Omental fat pad (tissue), 3 donors: ENCODE measurements at regions not wholly inside any gene's neighbourhood (a gene's known extent, or its start where the extent isn't known, plus 50 kb on each side); places are given as distances from the start of the nearest gene placed in this dataset.

Source experiments
- ATAC-seq: fragments of 150-250 bp; one replicate; pipeline ENCODE4 v1.9.1; 2016; ENCODE audit warnings: mild to moderate bottlenecking, moderate library complexity; ENCODE audit not compliant: low FRiP score
- DNase-seq: peaks from one replicate; pipeline ENCODE4 v3.0.0-alpha.2; 2019; ENCODE audit warnings: low spot score
- TF ChIP-seq, protein P1 (sequence below), 3 donors: fragments of 450-650 bp; IDR thresholded peaks; one replicate each; pipeline ENCODE4 v1.5.1; 2016 to 2017; ENCODE audit warnings: antibody characterized with exemption in 3 of 3, mild to moderate bottlenecking in 3 of 3, moderate library complexity in 2 of 3

- TF ChIP-seq, protein P1, sequence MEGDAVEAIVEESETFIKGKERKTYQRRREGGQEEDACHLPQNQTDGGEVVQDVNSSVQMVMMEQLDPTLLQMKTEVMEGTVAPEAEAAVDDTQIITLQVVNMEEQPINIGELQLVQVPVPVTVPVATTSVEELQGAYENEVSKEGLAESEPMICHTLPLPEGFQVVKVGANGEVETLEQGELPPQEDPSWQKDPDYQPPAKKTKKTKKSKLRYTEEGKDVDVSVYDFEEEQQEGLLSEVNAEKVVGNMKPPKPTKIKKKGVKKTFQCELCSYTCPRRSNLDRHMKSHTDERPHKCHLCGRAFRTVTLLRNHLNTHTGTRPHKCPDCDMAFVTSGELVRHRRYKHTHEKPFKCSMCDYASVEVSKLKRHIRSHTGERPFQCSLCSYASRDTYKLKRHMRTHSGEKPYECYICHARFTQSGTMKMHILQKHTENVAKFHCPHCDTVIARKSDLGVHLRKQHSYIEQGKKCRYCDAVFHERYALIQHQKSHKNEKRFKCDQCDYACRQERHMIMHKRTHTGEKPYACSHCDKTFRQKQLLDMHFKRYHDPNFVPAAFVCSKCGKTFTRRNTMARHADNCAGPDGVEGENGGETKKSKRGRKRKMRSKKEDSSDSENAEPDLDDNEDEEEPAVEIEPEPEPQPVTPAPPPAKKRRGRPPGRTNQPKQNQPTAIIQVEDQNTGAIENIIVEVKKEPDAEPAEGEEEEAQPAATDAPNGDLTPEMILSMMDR (IDR thresholded peaks at IDR 0.05) = no peak
- no peak for ATAC-seq
- no peak for DNase-seq
These were observed 491.2 kb upstream of the HS6ST1 start for GRCh38 chr2:128809880-128810279.

DNA sequence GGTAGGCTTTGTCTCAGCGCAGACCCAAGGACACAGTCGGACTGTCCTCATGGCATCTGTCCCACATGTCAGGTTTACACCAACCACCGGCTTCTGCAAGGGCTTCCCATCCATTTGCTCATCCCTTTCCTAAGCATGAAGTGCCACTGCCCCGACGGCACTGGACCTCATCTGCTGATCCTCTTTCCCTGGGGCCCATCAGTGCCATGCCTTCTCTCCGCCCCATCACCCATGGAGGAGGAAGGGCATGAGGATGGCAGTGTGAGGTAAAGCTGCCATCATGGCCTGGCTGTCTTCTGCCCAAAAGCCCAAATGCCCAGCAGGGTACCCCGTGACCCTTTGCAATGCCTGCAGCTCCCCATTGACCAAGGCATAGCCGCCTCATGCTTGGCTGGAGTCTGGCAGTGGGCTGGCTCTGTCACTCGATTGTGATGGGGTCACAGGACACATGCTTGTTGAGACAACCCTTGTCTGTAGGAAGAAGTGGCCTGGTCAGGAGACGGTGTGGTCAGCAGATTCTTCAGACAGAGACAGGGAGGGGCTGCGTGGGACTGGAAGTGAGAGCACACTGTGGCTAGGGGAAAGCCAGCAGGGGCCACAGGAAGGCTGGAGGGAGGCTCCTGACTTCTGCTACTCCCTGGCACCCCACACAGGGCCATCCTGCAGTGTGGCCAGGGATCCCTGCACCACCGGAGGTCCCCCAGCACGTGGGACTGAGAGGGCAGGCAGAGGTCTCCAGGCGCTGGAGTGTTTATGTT, 493.7 kb upstream of the HS6ST1 start:
- DNase-seq = no peak
- ATAC-seq = no peak
- TF ChIP-seq, protein P1 (IDR thresholded peaks at IDR 0.05) = no peak

DNA sequence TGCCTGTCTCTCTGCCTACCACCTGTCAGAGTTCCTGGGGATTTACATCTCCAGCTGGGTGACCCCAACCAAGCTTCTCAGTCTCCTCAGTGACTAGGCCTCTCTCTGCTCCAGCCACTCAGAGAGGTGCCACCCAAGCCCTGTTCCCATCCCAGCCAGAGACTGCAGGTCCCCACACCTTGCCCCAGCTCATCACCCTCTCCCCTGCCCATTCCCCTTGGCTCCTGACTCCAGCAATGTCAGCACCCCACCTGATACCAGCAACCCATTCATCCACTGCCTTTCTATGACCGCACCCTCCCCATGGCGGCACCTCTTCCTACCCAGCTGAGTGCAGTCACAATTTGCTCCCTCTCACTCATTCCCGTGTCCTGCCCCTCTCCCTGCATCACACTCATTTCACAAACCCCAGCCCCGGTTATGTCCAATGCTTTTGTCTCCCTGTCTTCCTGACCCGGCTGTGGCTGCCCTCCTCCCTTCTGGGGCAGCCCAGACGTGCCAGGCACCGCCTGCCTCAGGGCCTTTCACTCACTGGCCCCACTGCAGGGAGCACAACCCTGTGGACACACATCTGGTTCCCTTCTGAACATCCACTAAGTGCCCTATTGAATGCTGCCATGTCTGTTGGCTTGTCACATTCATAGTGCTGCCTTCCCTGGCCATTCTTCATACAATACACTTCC, 494.8 kb upstream of the HS6ST1 start:
- TF ChIP-seq, protein P1 (IDR thresholded peaks at IDR 0.05) = no peak
- DNase-seq = no peak
- ATAC-seq = no peak

DNA sequence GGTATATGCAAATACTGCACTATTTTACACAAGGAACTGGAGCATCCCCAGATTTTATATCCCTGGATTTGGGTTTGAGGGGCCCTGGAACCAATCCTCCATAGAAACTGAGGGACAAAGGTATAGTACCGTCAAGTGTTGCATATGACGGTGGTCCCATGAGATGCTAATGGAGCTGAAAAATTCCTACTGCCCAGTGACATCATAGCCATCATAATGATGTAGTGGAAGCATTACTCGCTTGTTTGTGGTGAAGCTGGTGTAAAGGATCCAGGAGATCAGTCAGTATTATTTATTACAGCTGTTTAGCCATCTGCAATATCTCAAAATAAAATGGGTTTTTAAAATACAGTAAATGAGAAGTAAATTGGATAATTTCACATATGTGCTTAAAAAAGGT, 496.6 kb upstream of the HS6ST1 start:
- ATAC-seq (no peak), DNase-seq (no peak)
- TF ChIP-seq, protein P1 (IDR thresholded peaks at IDR 0.05) = no peak

GRCh38 chr2:128817171-128817570, 498.5 kb upstream of the HS6ST1 start:
- TF ChIP-seq, protein P1 (IDR thresholded peaks at IDR 0.05) = no peak
- DNase-seq = no peak
- no peak for ATAC-seq

GRCh38 chr2:128817813-128818212, 499.1 kb upstream of the HS6ST1 start:
- no peak for DNase-seq

More at GRCh38 chr2:128817813-128818212, 499.1 kb upstream of the HS6ST1 start:
- no peak for ATAC-seq
- TF ChIP-seq, protein P1 (IDR thresholded peaks at IDR 0.05) = no peak
